Heart left ventricle (tissue), 16 donors: ENCODE measurements at regions not wholly inside any gene's neighbourhood (a gene's known extent, or its start where the extent isn't known, plus 50 kb on each side); places are given as distances from the start of the nearest gene placed in this dataset.

Experiments used
- ATAC-seq, 4 donors: fragments of 200-7000 bp; cut with Tn5 transposase; one replicate each; pipeline ENCODE4 v1.9.1; 2020 to 2022; ENCODE audit warnings: moderate library complexity in 4 of 4, mild to moderate bottlenecking in 3 of 4, moderate number of reproducible peaks in 1 of 4
- DNase-seq, 5 donors: peaks; one replicate each; pipeline ENCODE4 v3.0.0-alpha.2; 2020
- H3K27ac ChIP-seq, 12 donors: fragments of 200-600 bp; sonication (generic) in 4 of 12; one replicate each; pipeline versions ENCODE4 v1.5.0 to v1.8.0; 2016 to 2022; ENCODE audit warnings: mild to moderate bottlenecking in 2 of 12
- H3K27me3 ChIP-seq, 9 donors: fragments of 200-600 bp; sonication (generic) in 2 of 9; one replicate each; pipeline versions ENCODE4 v1.5.1 to v1.8.0; 2016 to 2022; ENCODE audit warnings: mild to moderate bottlenecking in 3 of 9
- H3K36me3 ChIP-seq, 9 donors: fragments of 200-600 bp; sonication (generic) in 2 of 9; one replicate each; pipeline versions ENCODE4 v1.5.0 to v1.8.0; 2018 to 2022; ENCODE audit warnings: mild to moderate bottlenecking in 2 of 9
- H3K4me1 ChIP-seq, 12 donors: fragments of 200-600 bp; sonication (generic) in 4 of 12; one replicate each; pipeline versions ENCODE4 v1.5.0 to v1.8.0; 2016 to 2022; ENCODE audit warnings: mild to moderate bottlenecking in 3 of 12
- H3K4me3 ChIP-seq, 12 donors: fragments of 200-600 bp; sonication (generic) in 4 of 12; one replicate each; pipeline versions ENCODE4 v1.5.0 to v1.8.0; 2017 to 2022; ENCODE audit warnings: mild to moderate bottlenecking in 9 of 12, moderate library complexity in 4 of 12
- H3K9me3 ChIP-seq, 12 donors: fragments of 200-600 bp; sonication (generic) in 4 of 12; one replicate each; pipeline versions ENCODE4 v1.5.0 to v1.8.0; 2016 to 2022; ENCODE audit warnings: mild to moderate bottlenecking in 1 of 12
- CTCF ChIP-seq, 12 donors: fragments of 200-600 bp; sonication (generic) in 4 of 12; IDR thresholded peaks; one replicate each; pipeline versions ENCODE4 v1.5.0 to v1.8.0; 2018 to 2022; ENCODE audit warnings: antibody characterized with exemption in 12 of 12, mild to moderate bottlenecking in 5 of 12
- POLR2A ChIP-seq, 2 donors: fragments of 450-650 bp; IDR thresholded peaks; one replicate each; pipeline ENCODE4 v1.6.1; 2017; ENCODE audit warnings: antibody characterized with exemption in 2 of 2, mild to moderate bottlenecking in 2 of 2, moderate library complexity in 2 of 2
- WGBS, 4 donors: extraction: QIAGEN DNeasy Blood & Tissue Kit in 2 of 4; methylation state at CpG; one replicate each; pipeline versions ENCODE4 v1.1.5 to v1.1.7; 2013 to 2018; 5-methylcytosine and 5-hydroxymethylcytosine counted together
- intact Hi-C, 10 donors: fragments of 100-400 bp; cut with DNase I; formaldehyde crosslinking; loops; one replicate each; pipeline versions ENCODE4 v1.11.1 to v1.14.2; 2022
- donor health status: ischemic (EF 13 %, LVEDD 7.1; RV severe dilation, severe dysfunction).
- donor health status: healthy with polysubstance abuse.
- donor health status: DM: no; HTN: yes; CAD: no.
- donor health status: DM: no; HTN: no; CAD: no.
- donor health status: ischemic (EF 25% LVEDD 6.9; RV normal size, moderate dysfunction).
- donor health status: ischemic (EF 25% LVEDD 5.7; RV mildly dilated, moderate dysfunction).
- donor health status: healthy.
- donor health status: DM: yes; HTN: yes; CAD: no.
- donor health status: ischemic (EF 35%, LVEDD 5.7; RV mildly dilated, moderate dysfunction).
- donor health status: nonischemic (EF 11% LVEDD 7.7; RV severe dilation, severe dysfunction).
- donor health status: DM: yes; HTN: yes; CAD: no.
- donor health status: PGD.
- donor health status: ischemic (EF 29% LVEDD 5.4; RV normal size, mild dysfunction).
- donor health status: nonischemic (EF 23%, LVEDD 6.1; RV moderate dilation, normal function).

GRCh38 chr4:3820806-3821579, 54.8 kb downstream of the ADRA2C start:
- Histone ChIP-seq H3K4me1 (peaks cover 0 to 3% (median 0%) of the 10 kb centered on the region in 12 donors), H3K36me3 (no peaks in the 10 kb centered on the region), H3K27ac (no peak overlapping the region), H3K9me3 (peaks cover 0 to 4% (median 0%) of the 10 kb centered on the region in 12 donors), H3K4me3 (no peak overlapping the region), H3K27me3 (peaks cover 0 to 29% (median 0%) of the 10 kb centered on the region in 9 donors)
- DNase-seq, result peak in 1 of 5 donors; percentile 34
- WGBS, 4 donors, result 62 to 76% (median 67%) methylated on average over 24 of the region's 24 CpGs
- no peak for ATAC-seq
- TF ChIP-seq POLR2A (IDR thresholded peaks at IDR 0.05) (no peak), CTCF (IDR thresholded peaks at IDR 0.05) (no peak)
- intact Hi-C loops, result no loop called here

- Histone ChIP-seq H3K27ac (no peak overlapping the region), H3K9me3 (peaks cover 0 to 4% (median 0%) of the 10 kb centered on the region in 12 donors), H3K4me1 (peaks cover 0 to 3% (median 0%) of the 10 kb centered on the region in 12 donors), H3K4me3 (no peak overlapping the region), H3K36me3 (no peaks in the 10 kb centered on the region), H3K27me3 (peaks cover 0 to 29% (median 0%) of the 10 kb centered on the region in 9 donors)
- intact Hi-C loops, result no loop called here
- ATAC-seq (peak in 2 of 4 donors; percentile 14 to 22), DNase-seq (peak in 1 of 5 donors; percentile 51)
- TF ChIP-seq CTCF (IDR thresholded peaks at IDR 0.05) (no peak), POLR2A (IDR thresholded peaks at IDR 0.05) (no peak)
- 56 to 65% (median 62%) methylated on average over 13 to 15 of the region's 15 CpGs for WGBS, 4 donors
Observed at GRCh38 chr4:3821580-3822229, 55.5 kb downstream of the ADRA2C start.

- ATAC-seq, result peak in 1 of 4 donors; percentile 25
- H3K4me3 ChIP-seq, result no peak overlapping the region
- H3K4me1 ChIP-seq, result peaks cover 0 to 8% (median 4%) of the 10 kb centered on the region in 12 donors
- no peaks in the 10 kb centered on the region for H3K36me3 ChIP-seq
- TF ChIP-seq POLR2A (IDR thresholded peaks at IDR 0.05) (no peak), CTCF (IDR thresholded peaks at IDR 0.05) (no peak)
- intact Hi-C loops, result no loop called here
- H3K9me3 ChIP-seq, result no peaks in the 10 kb centered on the region
- H3K27ac ChIP-seq, result no peak overlapping the region
- peaks cover 0 to 29% (median 0%) of the 10 kb centered on the region in 9 donors for H3K27me3 ChIP-seq
- peak in 1 of 5 donors; percentile 34 for DNase-seq
- 48 to 62% (median 52%) methylated on average over 15 to 22 of the region's 22 CpGs for WGBS, 4 donors
Observed at GRCh38 chr4:3822230-3822947, 56.2 kb downstream of the ADRA2C start.
